ENCODE measurements at regions not wholly inside any gene's neighbourhood (a gene's known extent, or its start where the extent isn't known, plus 50 kb on each side); places are given as distances from the start of the nearest gene placed in this dataset.

GRCh38 chr2:136448986-136449780, 316.2 kb upstream of the THSD7B start:
- DNase-seq (no peak), ATAC-seq (no peak)
- Mint-ChIP-seq H3K4me1 (no peaks in the 10 kb centered on the region), H3K27ac (no peak overlapping the region), H3K9me3 (no peaks in the 10 kb centered on the region), H3K4me3 (no peak overlapping the region), H3K27me3 (peaks cover 26% of the 10 kb centered on the region)

- Mint-ChIP-seq H3K9me3 (no peaks in the 10 kb centered on the region), H3K27ac (peak overlapping the region in 1 of 2 donors; percentile 81), H3K4me3 (no peak overlapping the region), H3K4me1 (no peaks in the 10 kb centered on the region), H3K27me3 (peaks cover 26% of the 10 kb centered on the region)
- DNase-seq (no peak), ATAC-seq (no peak)
These were observed 316.9 kb upstream of the THSD7B start for GRCh38 chr2:136448432-136448831.

- ATAC-seq: no peak
- peaks cover 17% of the 10 kb centered on the region for H3K27me3 Mint-ChIP-seq
- H3K27ac Mint-ChIP-seq: no peak overlapping the region
- no peaks in the 10 kb centered on the region for H3K9me3 Mint-ChIP-seq
- no peaks in the 10 kb centered on the region for H3K4me1 Mint-ChIP-seq
- no peak overlapping the region for H3K4me3 Mint-ChIP-seq
- no peak for DNase-seq
These were observed 321.0 kb upstream of the THSD7B start for GRCh38 chr2:136444323-136444722.

DNA sequence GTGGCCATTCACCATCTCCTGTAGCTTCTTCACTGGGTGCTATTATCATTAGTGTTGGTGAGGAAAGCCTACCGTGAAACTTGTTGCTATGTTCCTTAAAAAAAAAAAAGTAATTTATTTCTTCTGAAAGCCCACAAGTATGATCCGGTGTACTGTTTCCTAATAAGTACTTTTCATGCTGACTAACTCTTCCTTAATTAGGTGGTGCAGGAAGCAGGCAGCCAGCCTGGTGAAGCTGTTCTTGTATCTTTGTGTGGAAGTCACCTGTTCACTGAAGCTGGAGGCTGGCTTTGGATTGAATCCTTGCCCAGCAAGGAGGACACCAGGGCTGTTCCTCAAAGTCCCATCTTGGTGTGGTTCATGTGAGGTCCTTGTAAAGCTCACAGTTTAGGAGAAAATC, 321.7 kb upstream of the THSD7B start:
- no peaks in the 10 kb centered on the region for H3K9me3 Mint-ChIP-seq
- ATAC-seq: no peak

GRCh38 chr2:136441979-136442714, 323.2 kb upstream of the THSD7B start:
- H3K27me3 Mint-ChIP-seq: peaks cover 28% of the 10 kb centered on the region
- ATAC-seq: no peak

More for the DNA sequence above, 321.7 kb upstream of the THSD7B start:
- no peak overlapping the region for H3K4me3 Mint-ChIP-seq
- no peaks in the 10 kb centered on the region for H3K4me1 Mint-ChIP-seq
- H3K27ac Mint-ChIP-seq: no peak overlapping the region
- H3K27me3 Mint-ChIP-seq: peaks cover 20% of the 10 kb centered on the region
- DNase-seq: no peak

DNA sequence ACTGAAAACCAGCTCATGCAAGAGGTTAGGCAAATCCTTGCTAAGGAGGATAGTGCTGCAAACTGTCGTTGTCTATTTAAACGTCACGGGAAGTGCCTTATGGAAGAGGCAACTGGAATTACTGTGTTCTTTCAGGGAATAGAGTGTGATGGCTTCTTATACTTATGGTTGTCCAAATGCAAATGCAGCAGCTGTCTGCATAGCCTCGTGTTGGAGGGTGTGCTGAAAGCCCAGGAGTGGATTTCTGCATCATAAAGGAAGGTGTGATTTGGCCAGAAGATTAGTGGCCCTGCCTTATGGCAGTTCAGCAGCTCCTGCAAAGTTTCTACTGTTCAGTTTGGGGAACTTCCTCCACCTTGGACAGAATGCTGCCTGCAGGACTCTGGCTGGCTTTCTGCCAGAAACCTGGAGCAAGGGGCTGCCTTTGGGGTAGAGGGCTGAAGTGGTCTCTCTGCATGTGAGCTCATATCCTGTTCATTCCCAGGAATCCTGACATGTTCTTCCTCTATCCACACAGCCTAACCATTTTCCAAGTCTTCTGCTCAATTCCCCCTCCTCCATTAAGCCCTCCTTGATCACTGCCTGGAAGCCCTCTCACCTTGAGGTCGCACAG, 321.2 kb upstream of the CXCR4 start:
- Mint-ChIP-seq H3K27ac (no peak overlapping the region), H3K9me3 (no peaks in the 10 kb centered on the region), H3K4me1 (no peaks in the 10 kb centered on the region), H3K27me3 (peaks cover 22% of the 10 kb centered on the region), H3K4me3 (no peak overlapping the region)
- DNase-seq: no peak
- no peak for ATAC-seq

More at GRCh38 chr2:136441979-136442714, 323.2 kb upstream of the THSD7B start:
- Mint-ChIP-seq H3K9me3 (no peaks in the 10 kb centered on the region), H3K27ac (peak overlapping the region in 1 of 2 donors; percentile 40), H3K4me3 (no peak overlapping the region), H3K4me1 (no peaks in the 10 kb centered on the region)
- no peak for DNase-seq

DNA sequence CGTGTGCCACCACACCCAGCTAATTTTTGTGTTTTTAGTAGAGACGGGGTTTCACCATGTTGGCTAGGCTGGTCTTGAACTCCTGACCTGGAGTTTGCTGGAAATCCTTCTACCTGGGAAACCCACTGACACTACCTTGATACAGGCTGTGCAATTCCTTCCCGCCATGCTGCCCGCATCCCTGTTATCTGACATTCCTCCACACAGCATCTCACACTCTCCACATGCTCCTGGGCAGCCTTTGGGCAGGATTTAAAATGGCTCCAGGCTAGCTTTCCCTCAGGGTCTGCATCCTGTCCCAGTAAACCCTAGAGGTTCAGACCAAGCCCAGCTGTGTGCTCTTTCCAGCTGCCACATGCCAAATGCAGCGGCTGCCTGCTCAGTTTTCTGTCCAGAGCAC, 319.5 kb upstream of the CXCR4 start:
- ATAC-seq (no peak), DNase-seq (no peak)
- Mint-ChIP-seq H3K27ac (no peak overlapping the region), H3K9me3 (no peaks in the 10 kb centered on the region), H3K4me1 (no peaks in the 10 kb centered on the region), H3K4me3 (no peak overlapping the region), H3K27me3 (peaks cover 22% of the 10 kb centered on the region)

- H3K27ac Mint-ChIP-seq: no peak overlapping the region
- H3K27me3 Mint-ChIP-seq: peaks cover 22% of the 10 kb centered on the region
- ATAC-seq (no peak), DNase-seq (no peak)
- H3K4me3 Mint-ChIP-seq: no peak overlapping the region
- H3K9me3 Mint-ChIP-seq: no peaks in the 10 kb centered on the region
- H3K4me1 Mint-ChIP-seq: no peaks in the 10 kb centered on the region
These were observed 319.0 kb upstream of the CXCR4 start for GRCh38 chr2:136436936-136437335.

DNA sequence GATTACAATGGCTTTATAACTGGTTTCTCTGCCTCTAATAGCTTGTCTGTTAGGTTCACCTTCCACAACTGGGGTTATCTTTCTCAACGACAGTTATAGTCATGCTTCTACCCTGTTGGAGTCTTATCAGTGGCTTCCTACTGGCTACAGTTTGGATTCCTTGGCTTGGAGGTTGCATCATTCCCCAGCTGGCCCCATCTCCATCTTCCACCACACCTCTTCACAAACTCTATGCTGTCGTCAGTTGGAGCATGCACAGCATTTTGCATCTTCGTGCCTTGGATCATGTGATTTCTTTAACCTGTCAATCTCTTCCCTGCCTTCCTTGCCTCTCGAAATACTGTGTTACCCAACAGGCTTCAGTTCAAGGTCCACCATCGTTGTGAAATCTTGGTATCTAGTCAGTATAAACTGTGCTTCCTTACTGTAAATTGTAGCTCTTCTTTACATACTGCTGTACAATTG, 316.3 kb upstream of the CXCR4 start:
- ATAC-seq (no peak), DNase-seq (no peak)
- Mint-ChIP-seq H3K9me3 (no peaks in the 10 kb centered on the region), H3K27ac (no peak overlapping the region), H3K27me3 (peaks cover 12% of the 10 kb centered on the region), H3K4me3 (no peak overlapping the region), H3K4me1 (no peaks in the 10 kb centered on the region)

DNA sequence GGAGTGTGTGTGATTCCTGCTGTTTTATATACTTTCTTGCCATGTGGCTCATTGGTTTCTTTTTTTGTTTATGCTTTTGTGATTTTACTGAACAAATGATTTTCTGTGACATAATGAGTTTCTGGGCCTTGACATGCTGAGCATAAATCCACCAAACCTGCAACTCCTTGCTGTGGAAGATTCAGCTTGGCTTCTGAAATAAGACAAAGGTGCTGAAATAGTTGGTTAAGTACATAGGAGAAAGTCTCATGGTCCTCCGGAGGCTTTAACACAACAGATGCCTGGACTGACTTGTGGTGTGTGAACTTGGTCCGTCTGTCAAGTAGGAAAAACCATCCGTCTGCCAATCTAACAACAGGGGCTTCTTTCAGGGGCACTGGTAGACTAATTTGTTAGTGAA, 315.3 kb upstream of the CXCR4 start:
- no peaks in the 10 kb centered on the region for H3K9me3 Mint-ChIP-seq
- H3K27me3 Mint-ChIP-seq: peaks cover 9% of the 10 kb centered on the region
- no peak for ATAC-seq
- no peak overlapping the region for H3K4me3 Mint-ChIP-seq
- no peaks in the 10 kb centered on the region for H3K4me1 Mint-ChIP-seq
- no peak for DNase-seq
- no peak overlapping the region for H3K27ac Mint-ChIP-seq

- Mint-ChIP-seq H3K4me1 (peaks cover 24% of the 10 kb centered on the region), H3K27me3 (peaks cover 65% of the 10 kb centered on the region), H3K9me3 (no peaks in the 10 kb centered on the region), H3K4me3 (peak overlapping the region; percentile 64 to 91), H3K27ac (no peak overlapping the region)
- DNase-seq: peak; percentile 17 to 41
- peak; percentile 72 for ATAC-seq
These were observed 306.2 kb upstream of the CXCR4 start for GRCh38 chr2:136424112-136424511.

- peaks cover 71% of the 10 kb centered on the region for H3K27me3 Mint-ChIP-seq
These were observed 305.6 kb upstream of the CXCR4 start for GRCh38 chr2:136423516-136423996.

GRCh38 chr2:136422512-136422911, 304.6 kb upstream of the CXCR4 start:
- ATAC-seq (peak; percentile 17), DNase-seq (no peak)
- peaks cover 24% of the 10 kb centered on the region for H3K4me1 Mint-ChIP-seq
- peak overlapping the region; percentile 3 to 45 for H3K4me3 Mint-ChIP-seq
- H3K27ac Mint-ChIP-seq: peak overlapping the region in 1 of 2 donors; percentile 10
- peaks cover 81% of the 10 kb centered on the region for H3K27me3 Mint-ChIP-seq
- no peaks in the 10 kb centered on the region for H3K9me3 Mint-ChIP-seq

More at GRCh38 chr2:136423516-136423996, 305.6 kb upstream of the CXCR4 start:
- Mint-ChIP-seq H3K9me3 (no peaks in the 10 kb centered on the region), H3K4me1 (peaks cover 24% of the 10 kb centered on the region), H3K27ac (peak overlapping the region; percentile 0 to 65), H3K4me3 (peak overlapping the region; percentile 64 to 91)
- peak; percentile 82 to 84 for DNase-seq
- peak; percentile 95 for ATAC-seq

DNA sequence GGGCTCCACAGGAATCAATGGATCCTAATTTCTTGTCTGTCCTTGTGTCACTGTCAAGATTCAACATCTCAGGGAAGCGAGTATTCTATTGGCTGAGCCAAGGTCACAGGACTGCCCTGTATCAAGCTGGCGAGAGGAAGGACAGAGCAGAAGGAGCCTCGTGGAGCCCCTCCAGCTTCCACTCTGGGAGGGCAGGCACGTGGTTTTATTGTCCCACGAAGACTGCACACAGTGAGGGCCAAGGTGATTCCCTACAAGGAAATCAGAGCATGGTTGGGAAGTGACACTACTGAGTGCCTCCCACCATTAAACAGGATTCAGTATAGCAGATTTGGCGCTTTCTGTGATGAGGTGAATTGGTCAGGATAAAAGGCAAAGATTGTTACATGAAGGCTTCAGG, 302.4 kb upstream of the CXCR4 start:
- peaks cover 80% of the 10 kb centered on the region for H3K27me3 Mint-ChIP-seq
- no peak for ATAC-seq
- DNase-seq: no peak
- no peak overlapping the region for H3K4me3 Mint-ChIP-seq
- H3K9me3 Mint-ChIP-seq: no peaks in the 10 kb centered on the region
- H3K4me1 Mint-ChIP-seq: peaks cover 24% of the 10 kb centered on the region
- no peak overlapping the region for H3K27ac Mint-ChIP-seq

DNA sequence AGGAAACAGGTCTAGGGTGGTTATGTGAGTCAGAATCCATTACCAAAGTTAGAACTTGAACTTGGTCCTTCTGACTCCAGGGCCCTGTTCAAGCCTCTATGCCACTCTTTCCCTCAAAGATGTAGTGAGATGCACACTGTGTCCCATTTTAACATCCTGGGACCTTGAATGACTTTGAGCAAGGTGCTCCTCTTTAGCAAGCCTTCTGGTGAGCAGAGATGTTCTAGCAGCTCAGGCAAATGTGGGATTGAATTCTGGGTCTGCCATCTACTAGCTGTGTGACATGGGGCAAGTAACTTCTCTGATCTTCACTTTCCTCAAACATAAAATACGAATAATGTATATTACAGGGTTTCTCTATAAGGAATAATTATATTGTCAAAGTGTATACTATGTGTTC, 294.0 kb upstream of the CXCR4 start:
- DNase-seq: no peak
- Mint-ChIP-seq H3K27me3 (peaks cover 37% of the 10 kb centered on the region), H3K4me1 (peaks cover 17% of the 10 kb centered on the region), H3K9me3 (no peaks in the 10 kb centered on the region), H3K4me3 (no peak overlapping the region), H3K27ac (no peak overlapping the region)
- ATAC-seq: no peak

GRCh38 chr2:136410673-136411072, 292.7 kb upstream of the CXCR4 start:
- DNase-seq (no peak), ATAC-seq (no peak)
- H3K4me3 Mint-ChIP-seq: no peak overlapping the region
- H3K4me1 Mint-ChIP-seq: peaks cover 17% of the 10 kb centered on the region
- H3K27me3 Mint-ChIP-seq: peaks cover 35% of the 10 kb centered on the region
- H3K9me3 Mint-ChIP-seq: no peaks in the 10 kb centered on the region
- no peak overlapping the region for H3K27ac Mint-ChIP-seq
